Mucosa of descending colon (tissue), 3 donors: ENCODE measurements at regions not wholly inside any gene's neighbourhood (a gene's known extent, or its start where the extent isn't known, plus 50 kb on each side); places are given as distances from the start of the nearest gene placed in this dataset.

Experiments used
- ATAC-seq: fragments of 200-7000 bp; cut with Tn5 transposase; one replicate; pipeline ENCODE4 v1.9.1; 2020; ENCODE audit warnings: mild to moderate bottlenecking, moderate library complexity
- DNase-seq, 3 donors: peaks; one replicate each; pipeline ENCODE4 v3.0.0-alpha.2; 2020
- H3K36me3 ChIP-seq: fragments of 200-600 bp; one replicate; pipeline ENCODE4 v1.8.0; 2021; ENCODE audit warnings: low read depth, mild to moderate bottlenecking
- H3K4me1 ChIP-seq: fragments of 200-600 bp; one replicate; pipeline ENCODE4 v1.8.0; 2021; ENCODE audit warnings: low read depth, mild to moderate bottlenecking
- H3K4me3 ChIP-seq: fragments of 200-600 bp; one replicate; pipeline ENCODE4 v1.8.0; 2021; ENCODE audit warnings: mild to moderate bottlenecking
- H3K9me3 ChIP-seq: fragments of 200-600 bp; one replicate; pipeline ENCODE4 v1.8.0; 2021; ENCODE audit warnings: mild to moderate bottlenecking
- intact Hi-C, 2 donors: fragments of 100-400 bp; cut with DNase I in 1 of 2; cut with micrococcal nuclease in 1 of 2; formaldehyde crosslinking; loops; one replicate each; pipeline versions ENCODE4 v1.11.0 to v1.11.1; 2022; cut with DNase I, micrococcal nuclease
- TF ChIP-seq, protein P1 (sequence below): fragments of 200-600 bp; IDR thresholded peaks from one replicate; pipeline ENCODE4 v1.8.0; 2022; ENCODE audit warnings: antibody characterized with exemption, mild to moderate bottlenecking
- donor health status: DM: no; HTN: no; CAD: no; lungs with moderate emphysema.
- donor health status: DM: no; HTN: no; CAD: no.
- donor health status: DM: no; HTN: yes; CAD: no.

DNA sequence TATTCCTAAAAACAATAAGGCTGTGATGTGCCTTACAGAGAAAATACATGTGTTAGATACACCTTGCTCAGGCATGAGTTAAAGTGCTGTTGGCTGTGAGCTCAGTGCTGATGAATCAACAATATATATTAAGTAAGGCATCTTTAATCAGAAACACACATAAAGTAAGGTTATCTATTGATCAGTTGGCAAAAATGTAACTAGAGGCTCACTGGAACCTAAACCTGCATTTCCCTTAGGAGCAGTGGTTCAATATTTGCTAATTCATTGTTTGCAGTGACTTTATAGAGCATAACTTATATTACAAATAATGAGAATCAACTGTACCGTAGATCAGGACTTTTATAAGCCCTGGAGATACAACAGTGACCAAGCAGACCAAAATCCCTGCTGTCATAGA, 77.0 kb upstream of the CYP1B1 start:
- DNase-seq (no peak), ATAC-seq (no peak)
- intact Hi-C loops: no loop called here
- Histone ChIP-seq H3K4me3 (no peak overlapping the region), H3K36me3 (no peaks in the 10 kb centered on the region), H3K9me3 (no peaks in the 10 kb centered on the region), H3K4me1 (no peaks in the 10 kb centered on the region)
- TF ChIP-seq, protein P1, sequence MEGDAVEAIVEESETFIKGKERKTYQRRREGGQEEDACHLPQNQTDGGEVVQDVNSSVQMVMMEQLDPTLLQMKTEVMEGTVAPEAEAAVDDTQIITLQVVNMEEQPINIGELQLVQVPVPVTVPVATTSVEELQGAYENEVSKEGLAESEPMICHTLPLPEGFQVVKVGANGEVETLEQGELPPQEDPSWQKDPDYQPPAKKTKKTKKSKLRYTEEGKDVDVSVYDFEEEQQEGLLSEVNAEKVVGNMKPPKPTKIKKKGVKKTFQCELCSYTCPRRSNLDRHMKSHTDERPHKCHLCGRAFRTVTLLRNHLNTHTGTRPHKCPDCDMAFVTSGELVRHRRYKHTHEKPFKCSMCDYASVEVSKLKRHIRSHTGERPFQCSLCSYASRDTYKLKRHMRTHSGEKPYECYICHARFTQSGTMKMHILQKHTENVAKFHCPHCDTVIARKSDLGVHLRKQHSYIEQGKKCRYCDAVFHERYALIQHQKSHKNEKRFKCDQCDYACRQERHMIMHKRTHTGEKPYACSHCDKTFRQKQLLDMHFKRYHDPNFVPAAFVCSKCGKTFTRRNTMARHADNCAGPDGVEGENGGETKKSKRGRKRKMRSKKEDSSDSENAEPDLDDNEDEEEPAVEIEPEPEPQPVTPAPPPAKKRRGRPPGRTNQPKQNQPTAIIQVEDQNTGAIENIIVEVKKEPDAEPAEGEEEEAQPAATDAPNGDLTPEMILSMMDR: no peak

DNA sequence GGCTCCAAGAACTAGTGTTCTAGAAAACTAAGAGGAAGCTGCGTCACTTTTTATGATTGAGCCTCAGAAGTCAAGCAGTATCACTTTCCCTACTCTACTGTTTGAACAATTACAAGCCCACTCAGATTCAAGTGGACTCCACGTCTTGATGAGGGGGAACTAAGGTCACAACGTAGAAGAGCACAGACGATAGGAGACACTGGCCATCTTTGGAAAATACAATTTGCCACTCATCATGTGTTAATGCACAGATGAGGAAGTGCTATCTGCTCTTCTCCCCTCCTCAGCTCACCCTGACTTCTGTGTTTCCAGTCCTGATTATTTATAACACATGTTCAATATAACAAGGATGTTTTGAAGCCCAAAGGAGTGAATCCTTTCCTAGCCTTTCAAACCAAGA, 76.1 kb upstream of the CYP1B1 start:
- intact Hi-C loops: no loop called here
- Histone ChIP-seq H3K4me3 (no peak overlapping the region), H3K36me3 (no peaks in the 10 kb centered on the region), H3K9me3 (no peaks in the 10 kb centered on the region), H3K4me1 (no peaks in the 10 kb centered on the region)
- ATAC-seq (no peak), DNase-seq (no peak)
- TF ChIP-seq, protein P1: no peak

DNA sequence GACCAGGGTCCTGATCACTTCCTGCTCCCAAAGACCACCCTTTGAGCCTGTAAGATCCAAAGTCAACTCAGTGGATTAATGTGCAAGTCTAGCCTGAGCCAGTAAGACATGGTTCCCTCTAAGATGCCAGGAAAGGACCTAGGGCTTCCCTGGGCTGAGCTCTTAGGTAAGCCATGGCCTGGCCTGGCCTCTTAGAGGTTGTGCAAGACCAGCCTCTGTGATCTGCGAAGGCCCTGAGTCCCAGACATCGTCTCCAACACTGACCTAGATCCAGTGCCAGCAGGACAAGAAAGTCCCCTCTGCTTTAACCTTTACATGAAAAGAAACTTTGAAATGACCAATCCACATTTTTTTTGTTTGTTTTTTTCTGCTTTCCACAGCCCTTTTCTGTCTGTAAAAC, 73.6 kb upstream of the CYP1B1 start:
- TF ChIP-seq, protein P1: no peak
- ATAC-seq (no peak), DNase-seq (no peak)
- H3K4me1 ChIP-seq: no peaks in the 10 kb centered on the region
- H3K36me3 ChIP-seq: no peaks in the 10 kb centered on the region
- intact Hi-C loops: no loop called here
- H3K9me3 ChIP-seq: no peaks in the 10 kb centered on the region
- H3K4me3 ChIP-seq: no peak overlapping the region

DNA sequence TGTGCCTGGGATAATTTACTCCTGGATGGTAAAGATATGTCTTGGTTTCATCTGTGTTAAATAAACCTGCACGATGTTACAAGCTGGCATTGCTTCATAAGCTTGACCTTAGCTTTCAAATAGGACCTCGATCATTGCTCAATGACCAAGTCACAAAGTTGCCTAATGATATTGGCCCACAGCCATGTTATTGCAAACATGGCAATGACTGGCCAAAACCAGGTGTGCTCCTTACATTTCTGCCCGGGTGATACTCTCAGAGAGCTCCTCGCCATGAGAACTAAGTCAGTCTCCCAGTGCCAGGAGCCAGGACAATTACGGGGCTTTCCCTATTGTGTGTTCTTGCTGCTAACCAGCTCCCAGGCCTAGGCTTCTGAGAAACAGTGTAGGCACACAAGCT, 72.5 kb upstream of the CYP1B1 start:
- intact Hi-C loops: no loop called here
- Histone ChIP-seq H3K4me1 (no peaks in the 10 kb centered on the region), H3K36me3 (no peaks in the 10 kb centered on the region), H3K4me3 (no peak overlapping the region), H3K9me3 (no peaks in the 10 kb centered on the region)
- ATAC-seq (peak; percentile 44), DNase-seq (no peak)
- TF ChIP-seq, protein P1: no peak

DNA sequence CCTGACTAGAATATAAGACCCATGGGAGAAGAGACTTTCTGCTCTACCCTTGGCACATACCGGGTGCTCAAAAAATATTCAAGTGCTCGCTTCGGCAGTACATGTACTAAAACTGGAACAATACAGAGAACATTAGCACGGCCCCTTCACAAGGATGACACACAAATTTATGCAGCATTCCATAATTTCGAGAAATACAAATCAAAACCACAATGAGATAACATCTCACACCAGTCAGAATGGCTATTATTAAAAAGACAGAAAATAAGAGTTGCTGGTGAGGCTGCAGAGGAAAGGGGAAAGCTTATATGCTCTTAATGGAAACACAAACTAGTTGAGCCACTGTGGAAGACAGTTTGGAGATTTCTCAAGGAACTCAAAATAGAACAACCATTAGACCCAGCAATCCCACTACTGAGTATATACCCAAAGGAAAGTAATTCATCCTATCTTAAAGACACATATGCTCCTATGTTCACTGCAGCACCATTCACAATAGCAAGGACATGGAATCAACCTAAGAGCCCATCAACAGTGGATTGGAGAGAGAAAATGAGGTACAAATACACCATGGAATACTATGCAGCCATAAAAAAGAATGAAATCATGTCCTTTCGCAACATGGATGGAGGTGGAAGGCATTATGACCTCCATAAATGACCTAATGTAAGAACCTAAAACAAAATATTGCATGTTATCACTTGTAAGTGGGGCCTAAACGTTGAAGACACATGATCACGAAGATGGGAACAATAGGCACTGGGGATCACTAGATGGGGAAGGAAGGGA, 71.6 kb upstream of the CYP1B1 start:
- Histone ChIP-seq H3K36me3 (no peaks in the 10 kb centered on the region), H3K4me3 (no peak overlapping the region), H3K4me1 (no peaks in the 10 kb centered on the region), H3K9me3 (no peaks in the 10 kb centered on the region)
- intact Hi-C loops: no loop called here
- ATAC-seq (no peak), DNase-seq (no peak)
- TF ChIP-seq, protein P1: no peak

DNA sequence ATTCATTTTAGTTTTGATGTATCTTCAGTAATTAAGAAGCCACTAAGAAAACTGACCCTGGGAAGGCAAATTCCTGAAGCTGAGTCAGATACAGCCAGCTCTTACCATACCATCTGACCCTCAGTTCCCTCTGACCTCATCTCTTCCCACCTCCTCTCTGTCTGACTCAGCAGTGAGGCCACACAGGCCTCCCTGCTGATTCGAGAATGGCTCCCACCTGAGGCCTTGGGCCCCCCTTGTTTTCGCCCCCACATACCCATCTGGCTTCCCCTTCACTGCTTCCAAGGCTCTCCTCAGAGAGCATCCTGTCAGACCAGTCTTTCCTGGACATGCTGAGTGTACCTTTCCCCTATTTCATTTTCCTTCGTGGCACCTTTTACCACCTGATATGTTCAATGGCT, 71.0 kb upstream of the CYP1B1 start:
- TF ChIP-seq, protein P1: no peak
- Histone ChIP-seq H3K9me3 (no peaks in the 10 kb centered on the region), H3K4me1 (no peaks in the 10 kb centered on the region), H3K36me3 (no peaks in the 10 kb centered on the region), H3K4me3 (no peak overlapping the region)
- DNase-seq: no peak
- intact Hi-C loops: no loop called here
- ATAC-seq: peak; percentile 67
